Stimulated activated memory B cell treated with anti-CD40 and anti-IgM and Interleukin-4, amounts not matched to agents 10 μg/mL and 1 μg/mL and 100 μg/mL, for 72 hours (primary cell): ENCODE measurements at regions not wholly inside any gene's neighbourhood (a gene's known extent, or its start where the extent isn't known, plus 50 kb on each side); places are given as distances from the start of the nearest gene placed in this dataset.

Experiments used
- ATAC-seq: fragments of 150-1000 bp; cut with Tn5 transposase; 2 replicates; pipeline ENCODE4 v1.10.0; 2021
- H3K27ac Mint-ChIP-seq: one replicate; pipeline ENCODE4 v1.8.0; 2022; ENCODE audit warnings: mild to moderate bottlenecking, mixed read lengths
- H3K27me3 Mint-ChIP-seq: one replicate; pipeline ENCODE4 v1.8.0; 2022; ENCODE audit warnings: mixed read lengths
- H3K36me3 Mint-ChIP-seq: one replicate; pipeline ENCODE4 v1.8.0; 2022; ENCODE audit warnings: mixed read lengths
- H3K4me1 Mint-ChIP-seq: one replicate; pipeline ENCODE4 v1.8.0; 2022; ENCODE audit warnings: mixed read lengths
- H3K4me3 Mint-ChIP-seq: one replicate; pipeline ENCODE4 v1.8.0; 2022; ENCODE audit warnings: mild to moderate bottlenecking, moderate library complexity, mixed read lengths
- H3K9me3 Mint-ChIP-seq: one replicate; pipeline ENCODE4 v1.8.0; 2022; ENCODE audit warnings: mixed read lengths

- no peak for ATAC-seq
- H3K9me3 Mint-ChIP-seq = no peaks in the 10 kb centered on the region
- H3K27ac Mint-ChIP-seq = no peak overlapping the region
- H3K4me1 Mint-ChIP-seq = no peaks in the 10 kb centered on the region
- H3K36me3 Mint-ChIP-seq = no peaks in the 10 kb centered on the region
- no peaks in the 10 kb centered on the region for H3K27me3 Mint-ChIP-seq
- H3K4me3 Mint-ChIP-seq = no peak overlapping the region
Observed at GRCh38 chr2:22887845-22888244, 497.1 kb upstream of the KLHL29 start.

- no peak overlapping the region for H3K4me3 Mint-ChIP-seq
- H3K4me1 Mint-ChIP-seq = no peaks in the 10 kb centered on the region
- no peaks in the 10 kb centered on the region for H3K36me3 Mint-ChIP-seq
- no peaks in the 10 kb centered on the region for H3K9me3 Mint-ChIP-seq
- ATAC-seq = no peak
- H3K27me3 Mint-ChIP-seq = no peaks in the 10 kb centered on the region
- no peak overlapping the region for H3K27ac Mint-ChIP-seq
Observed at GRCh38 chr2:22890132-22890531, 494.8 kb upstream of the KLHL29 start.

- ATAC-seq = no peak
- H3K27me3 Mint-ChIP-seq = no peaks in the 10 kb centered on the region
- H3K9me3 Mint-ChIP-seq = no peaks in the 10 kb centered on the region
- H3K27ac Mint-ChIP-seq = no peak overlapping the region
- H3K4me3 Mint-ChIP-seq = no peak overlapping the region
- H3K4me1 Mint-ChIP-seq = no peaks in the 10 kb centered on the region
- no peaks in the 10 kb centered on the region for H3K36me3 Mint-ChIP-seq
Observed at GRCh38 chr2:22893761-22894517, 491.0 kb upstream of the KLHL29 start.

GRCh38 chr2:22894761-22895160, 490.2 kb upstream of the KLHL29 start:
- H3K4me1 Mint-ChIP-seq = no peaks in the 10 kb centered on the region
- no peaks in the 10 kb centered on the region for H3K9me3 Mint-ChIP-seq
- no peak for ATAC-seq
- no peaks in the 10 kb centered on the region for H3K27me3 Mint-ChIP-seq
- H3K27ac Mint-ChIP-seq = no peak overlapping the region
- no peak overlapping the region for H3K4me3 Mint-ChIP-seq
- H3K36me3 Mint-ChIP-seq = no peaks in the 10 kb centered on the region

- Mint-ChIP-seq H3K27ac (no peak overlapping the region), H3K9me3 (no peaks in the 10 kb centered on the region), H3K27me3 (no peaks in the 10 kb centered on the region), H3K36me3 (no peaks in the 10 kb centered on the region), H3K4me1 (no peaks in the 10 kb centered on the region), H3K4me3 (no peak overlapping the region)
- peak; percentile 39 for ATAC-seq
Observed at GRCh38 chr2:22897428-22897827, 487.6 kb upstream of the KLHL29 start.

GRCh38 chr2:22900674-22901073, 484.3 kb upstream of the KLHL29 start:
- H3K27me3 Mint-ChIP-seq = no peaks in the 10 kb centered on the region
- no peak overlapping the region for H3K27ac Mint-ChIP-seq
- H3K9me3 Mint-ChIP-seq = no peaks in the 10 kb centered on the region
- H3K36me3 Mint-ChIP-seq = no peaks in the 10 kb centered on the region
- no peaks in the 10 kb centered on the region for H3K4me1 Mint-ChIP-seq
- ATAC-seq = no peak
- H3K4me3 Mint-ChIP-seq = no peak overlapping the region

GRCh38 chr2:22901471-22902179, 483.4 kb upstream of the KLHL29 start:
- no peak for ATAC-seq
- Mint-ChIP-seq H3K27ac (no peak overlapping the region), H3K4me1 (no peaks in the 10 kb centered on the region), H3K36me3 (no peaks in the 10 kb centered on the region), H3K9me3 (no peaks in the 10 kb centered on the region), H3K4me3 (no peak overlapping the region), H3K27me3 (no peaks in the 10 kb centered on the region)

- H3K27me3 Mint-ChIP-seq = no peaks in the 10 kb centered on the region
- no peaks in the 10 kb centered on the region for H3K36me3 Mint-ChIP-seq
- no peak for ATAC-seq
- H3K4me1 Mint-ChIP-seq = no peaks in the 10 kb centered on the region
- H3K9me3 Mint-ChIP-seq = no peaks in the 10 kb centered on the region
- no peak overlapping the region for H3K4me3 Mint-ChIP-seq
- no peak overlapping the region for H3K27ac Mint-ChIP-seq
Observed at GRCh38 chr2:22902180-22902550, 482.8 kb upstream of the KLHL29 start.

- Mint-ChIP-seq H3K27ac (no peak overlapping the region), H3K4me3 (no peak overlapping the region), H3K36me3 (no peaks in the 10 kb centered on the region), H3K4me1 (no peaks in the 10 kb centered on the region), H3K9me3 (no peaks in the 10 kb centered on the region), H3K27me3 (no peaks in the 10 kb centered on the region)
- ATAC-seq = no peak
Observed at GRCh38 chr2:22902662-22903165, 482.3 kb upstream of the KLHL29 start.

- no peaks in the 10 kb centered on the region for H3K4me1 Mint-ChIP-seq
- H3K27ac Mint-ChIP-seq = no peak overlapping the region
- H3K36me3 Mint-ChIP-seq = no peaks in the 10 kb centered on the region
- no peak overlapping the region for H3K4me3 Mint-ChIP-seq
- H3K27me3 Mint-ChIP-seq = no peaks in the 10 kb centered on the region
- no peaks in the 10 kb centered on the region for H3K9me3 Mint-ChIP-seq
- ATAC-seq = no peak
Observed at GRCh38 chr2:22903616-22904015, 481.4 kb upstream of the KLHL29 start.

GRCh38 chr2:22904126-22904684, 480.8 kb upstream of the KLHL29 start:
- H3K4me1 Mint-ChIP-seq = no peaks in the 10 kb centered on the region
- H3K4me3 Mint-ChIP-seq = no peak overlapping the region
- ATAC-seq = no peak
- H3K27ac Mint-ChIP-seq = no peak overlapping the region
- no peaks in the 10 kb centered on the region for H3K9me3 Mint-ChIP-seq
- H3K27me3 Mint-ChIP-seq = no peaks in the 10 kb centered on the region
- H3K36me3 Mint-ChIP-seq = no peaks in the 10 kb centered on the region

GRCh38 chr2:22907330-22907729, 477.6 kb upstream of the KLHL29 start:
- H3K27ac Mint-ChIP-seq = no peak overlapping the region
- no peak for ATAC-seq
- peaks cover 9% of the 10 kb centered on the region for H3K27me3 Mint-ChIP-seq
- no peak overlapping the region for H3K4me3 Mint-ChIP-seq
- H3K9me3 Mint-ChIP-seq = no peaks in the 10 kb centered on the region
- H3K36me3 Mint-ChIP-seq = no peaks in the 10 kb centered on the region
- H3K4me1 Mint-ChIP-seq = no peaks in the 10 kb centered on the region

- no peaks in the 10 kb centered on the region for H3K9me3 Mint-ChIP-seq
- no peaks in the 10 kb centered on the region for H3K4me1 Mint-ChIP-seq
- H3K27me3 Mint-ChIP-seq = peaks cover 10% of the 10 kb centered on the region
- no peak overlapping the region for H3K27ac Mint-ChIP-seq
- no peak for ATAC-seq
- H3K4me3 Mint-ChIP-seq = no peak overlapping the region
- H3K36me3 Mint-ChIP-seq = no peaks in the 10 kb centered on the region
Observed at GRCh38 chr2:22912398-22912797, 472.6 kb upstream of the KLHL29 start.

- H3K27ac Mint-ChIP-seq = no peak overlapping the region
- H3K4me1 Mint-ChIP-seq = no peaks in the 10 kb centered on the region
- H3K9me3 Mint-ChIP-seq = no peaks in the 10 kb centered on the region
- no peak for ATAC-seq
- no peaks in the 10 kb centered on the region for H3K36me3 Mint-ChIP-seq
- peaks cover 13% of the 10 kb centered on the region for H3K27me3 Mint-ChIP-seq
- H3K4me3 Mint-ChIP-seq = no peak overlapping the region
Observed at GRCh38 chr2:22929998-22930397, 455.0 kb upstream of the KLHL29 start.

GRCh38 chr2:22930781-22931180, 454.2 kb upstream of the KLHL29 start:
- no peak for ATAC-seq

GRCh38 chr2:22932288-22932687, 452.7 kb upstream of the KLHL29 start:
- peaks cover 13% of the 10 kb centered on the region for H3K27me3 Mint-ChIP-seq
- no peak overlapping the region for H3K4me3 Mint-ChIP-seq
- H3K27ac Mint-ChIP-seq = no peak overlapping the region
- no peak for ATAC-seq
- H3K4me1 Mint-ChIP-seq = no peaks in the 10 kb centered on the region
- H3K9me3 Mint-ChIP-seq = no peaks in the 10 kb centered on the region
- H3K36me3 Mint-ChIP-seq = no peaks in the 10 kb centered on the region

More at GRCh38 chr2:22930781-22931180, 454.2 kb upstream of the KLHL29 start:
- no peaks in the 10 kb centered on the region for H3K9me3 Mint-ChIP-seq
- H3K4me3 Mint-ChIP-seq = no peak overlapping the region
- H3K36me3 Mint-ChIP-seq = no peaks in the 10 kb centered on the region
- H3K27ac Mint-ChIP-seq = no peak overlapping the region
- H3K27me3 Mint-ChIP-seq = peaks cover 13% of the 10 kb centered on the region
- H3K4me1 Mint-ChIP-seq = no peaks in the 10 kb centered on the region
